MM.1S (cell line): ENCODE measurements at regions not wholly inside any gene's neighbourhood (a gene's known extent, or its start where the extent isn't known, plus 50 kb on each side); places are given as distances from the start of the nearest gene placed in this dataset.

Experiments used
- CTCF ChIP-seq: fragments of 300-600 bp; sonication (generic); IDR thresholded peaks from 2 replicates; pipeline ENCODE4 v1.5.1; 2016; ENCODE audit warnings: antibody characterized with exemption, low read length, mixed read lengths
- EZH2 ChIP-seq: fragments of 300-600 bp; sonication (generic); optimal IDR thresholded peaks from 2 replicates; pipeline ENCODE3; 2017; ENCODE audit warnings: low read depth, mild to moderate bottlenecking, antibody characterized with exemption, low read length, mixed read lengths

GRCh38 chr6:4018171-4018923 is 60.6 kb downstream of the FAM217A start:
- TF ChIP-seq CTCF (peak; percentile 29), EZH2 (no peak)
